ENCODE measurements at regions not wholly inside any gene's neighbourhood (a gene's known extent, or its start where the extent isn't known, plus 50 kb on each side); places are given as distances from the start of the nearest gene placed in this dataset.

- Histone ChIP-seq H3K27ac (no peak overlapping the region), H3K36me3 (no peaks in the 10 kb centered on the region), H3K27me3 (no peaks in the 10 kb centered on the region), H3K4me3 (no peak overlapping the region), H3K4me1 (no peaks in the 10 kb centered on the region), H3K9me3 (no peaks in the 10 kb centered on the region)
- intact Hi-C loops (cut with DNase I; ENCODE audit: low total_unique reads) = no loop called here
- DNase-seq = no peak
- in situ Hi-C loops (cut with MboI; ENCODE audit: low sequenced_read_pairs in 4 of 4) = no loop called here
- no peak for TF ChIP-seq POLR2A (IDR thresholded peaks at IDR 0.05)
- TF ChIP-seq, protein P1, sequence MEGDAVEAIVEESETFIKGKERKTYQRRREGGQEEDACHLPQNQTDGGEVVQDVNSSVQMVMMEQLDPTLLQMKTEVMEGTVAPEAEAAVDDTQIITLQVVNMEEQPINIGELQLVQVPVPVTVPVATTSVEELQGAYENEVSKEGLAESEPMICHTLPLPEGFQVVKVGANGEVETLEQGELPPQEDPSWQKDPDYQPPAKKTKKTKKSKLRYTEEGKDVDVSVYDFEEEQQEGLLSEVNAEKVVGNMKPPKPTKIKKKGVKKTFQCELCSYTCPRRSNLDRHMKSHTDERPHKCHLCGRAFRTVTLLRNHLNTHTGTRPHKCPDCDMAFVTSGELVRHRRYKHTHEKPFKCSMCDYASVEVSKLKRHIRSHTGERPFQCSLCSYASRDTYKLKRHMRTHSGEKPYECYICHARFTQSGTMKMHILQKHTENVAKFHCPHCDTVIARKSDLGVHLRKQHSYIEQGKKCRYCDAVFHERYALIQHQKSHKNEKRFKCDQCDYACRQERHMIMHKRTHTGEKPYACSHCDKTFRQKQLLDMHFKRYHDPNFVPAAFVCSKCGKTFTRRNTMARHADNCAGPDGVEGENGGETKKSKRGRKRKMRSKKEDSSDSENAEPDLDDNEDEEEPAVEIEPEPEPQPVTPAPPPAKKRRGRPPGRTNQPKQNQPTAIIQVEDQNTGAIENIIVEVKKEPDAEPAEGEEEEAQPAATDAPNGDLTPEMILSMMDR (IDR thresholded peaks at IDR 0.05 in 4 of 5, conservative IDR thresholded peaks at IDR 0.05 in 1 of 5) = no peak
- ATAC-seq = no peak
These were observed 322.5 kb upstream of the NR3C2 start for GRCh38 chr4:148764720-148765119.

DNA sequence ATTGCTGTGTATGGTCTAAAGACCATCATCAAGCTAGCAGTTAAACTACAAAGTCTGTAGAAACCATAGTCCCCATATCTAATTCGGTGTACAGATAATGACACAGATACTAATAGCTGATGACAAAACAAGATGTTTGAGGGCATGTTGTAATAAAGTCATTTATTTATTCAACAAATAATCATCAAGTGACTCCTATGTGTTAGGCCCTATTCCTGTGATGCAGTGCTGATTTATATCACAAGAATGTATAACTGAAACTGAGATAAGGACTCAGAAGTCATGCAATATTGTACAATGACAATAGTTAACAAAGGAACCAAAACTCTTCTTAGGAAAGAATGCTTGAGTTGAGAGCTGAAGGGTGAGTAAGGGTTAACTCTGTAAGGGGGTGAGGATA lies 315.0 kb upstream of the NR3C2 start:
- in situ Hi-C loops (cut with MboI; ENCODE audit: low sequenced_read_pairs in 4 of 4) (no loop called here), intact Hi-C loops (cut with DNase I; ENCODE audit: low total_unique reads) (no loop called here)
- no peaks in the 10 kb centered on the region for H3K27me3 ChIP-seq
- ATAC-seq (no peak), DNase-seq (no peak)
- H3K4me3 ChIP-seq = no peak overlapping the region
- H3K36me3 ChIP-seq = no peaks in the 10 kb centered on the region
- no peak overlapping the region for H3K27ac ChIP-seq
- TF ChIP-seq POLR2A (IDR thresholded peaks at IDR 0.05) = no peak
- TF ChIP-seq, protein P1 (IDR thresholded peaks at IDR 0.05 in 4 of 5, conservative IDR thresholded peaks at IDR 0.05 in 1 of 5) = no peak
- no peaks in the 10 kb centered on the region for H3K9me3 ChIP-seq
- H3K4me1 ChIP-seq = no peaks in the 10 kb centered on the region

DNA sequence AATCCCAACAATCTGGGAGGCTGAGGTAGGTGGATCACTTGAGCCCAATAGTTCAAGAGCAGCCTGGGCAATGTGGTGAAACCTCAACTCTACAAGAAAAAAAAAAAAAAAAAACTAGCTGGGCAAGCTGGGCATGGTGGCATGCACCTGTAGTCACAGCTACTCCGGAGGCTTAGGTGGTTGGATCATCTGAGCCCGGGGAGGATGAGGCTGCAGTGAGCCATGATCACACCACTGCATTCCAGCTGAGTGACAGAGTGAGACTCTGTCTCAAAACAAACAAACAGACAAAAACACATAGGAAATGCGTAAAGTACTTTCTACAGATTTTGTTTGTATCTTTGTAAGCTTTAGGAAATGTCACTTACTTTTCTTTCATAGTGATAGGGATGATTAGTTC lies 307.2 kb upstream of the NR3C2 start:
- in situ Hi-C loops (cut with MboI; ENCODE audit: low sequenced_read_pairs in 4 of 4) = no loop called here
- Histone ChIP-seq H3K9me3 (no peaks in the 10 kb centered on the region), H3K4me1 (no peaks in the 10 kb centered on the region), H3K36me3 (no peaks in the 10 kb centered on the region), H3K27me3 (no peaks in the 10 kb centered on the region), H3K4me3 (no peak overlapping the region), H3K27ac (no peak overlapping the region)
- DNase-seq (no peak), ATAC-seq (no peak)
- intact Hi-C loops (cut with DNase I; ENCODE audit: low total_unique reads) = no loop called here
- TF ChIP-seq POLR2A (IDR thresholded peaks at IDR 0.05) = no peak
- TF ChIP-seq, protein P1 (IDR thresholded peaks at IDR 0.05 in 4 of 5, conservative IDR thresholded peaks at IDR 0.05 in 1 of 5) = no peak

- ATAC-seq (no peak), DNase-seq (no peak)
- Histone ChIP-seq H3K36me3 (no peaks in the 10 kb centered on the region), H3K4me3 (no peak overlapping the region), H3K27ac (no peak overlapping the region), H3K9me3 (no peaks in the 10 kb centered on the region), H3K27me3 (no peaks in the 10 kb centered on the region), H3K4me1 (no peaks in the 10 kb centered on the region)
- in situ Hi-C loops (cut with MboI; ENCODE audit: low sequenced_read_pairs in 4 of 4) = no loop called here
- TF ChIP-seq, protein P1 (IDR thresholded peaks at IDR 0.05 in 4 of 5, conservative IDR thresholded peaks at IDR 0.05 in 1 of 5) = no peak
- intact Hi-C loops (cut with DNase I; ENCODE audit: low total_unique reads) = no loop called here
These were observed 305.6 kb upstream of the NR3C2 start for GRCh38 chr4:148747721-148748268.

DNA sequence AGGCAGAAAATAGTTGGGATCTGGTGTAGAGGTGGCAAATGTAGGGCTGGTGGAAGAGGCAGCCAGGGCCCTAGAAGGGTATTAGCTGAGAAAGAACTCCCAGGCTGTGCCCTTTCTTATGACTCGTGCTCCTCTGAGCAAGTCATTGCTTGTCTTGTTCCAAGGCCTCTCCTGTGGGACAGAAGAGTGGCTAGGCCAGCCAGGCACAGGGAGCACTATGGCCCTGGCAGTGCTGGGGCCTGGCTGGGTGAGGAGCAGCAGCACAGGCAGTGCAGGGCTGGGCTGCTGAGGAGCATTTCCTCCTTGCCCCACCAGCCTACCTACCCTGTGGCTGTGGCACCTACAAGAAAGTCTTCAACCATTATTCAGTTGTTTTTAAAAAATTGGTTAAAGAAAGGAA lies 298.5 kb upstream of the NR3C2 start:
- H3K9me3 ChIP-seq = no peaks in the 10 kb centered on the region
- in situ Hi-C loops (cut with MboI; ENCODE audit: low sequenced_read_pairs in 4 of 4) (no loop called here), intact Hi-C loops (cut with DNase I; ENCODE audit: low total_unique reads) (no loop called here)
- no peaks in the 10 kb centered on the region for H3K4me1 ChIP-seq
- H3K27me3 ChIP-seq = no peaks in the 10 kb centered on the region
- TF ChIP-seq, protein P1 (IDR thresholded peaks at IDR 0.05 in 4 of 5, conservative IDR thresholded peaks at IDR 0.05 in 1 of 5) = no peak
- no peak for TF ChIP-seq POLR2A (IDR thresholded peaks at IDR 0.05)
- H3K36me3 ChIP-seq = no peaks in the 10 kb centered on the region
- ATAC-seq = no peak
- no peak overlapping the region for H3K27ac ChIP-seq
- H3K4me3 ChIP-seq = no peak overlapping the region
- no peak for DNase-seq

All from gastrocnemius medialis (tissue), 4 donors.